K562 (cell line): ENCODE measurements at regions not wholly inside any gene's neighbourhood (a gene's known extent, or its start where the extent isn't known, plus 50 kb on each side); places are given as distances from the start of the nearest gene placed in this dataset.

Source experiments
- ATAC-seq: fragments of 200-7000 bp; cut with Tn5 transposase; 3 replicates; pipeline ENCODE4 v1.9.1; 2020; ENCODE audit warnings: moderate library complexity
- BruUV-seq: library from RNA; stranded (reverse); fragments of 400-500 nt; replicated peaks from 2 replicates; lab custom pipeline; 2021; lab: Mats Ljungman, UMichigan
- CTCF ChIA-PET: fragments of 300-600 bp; formaldehyde crosslinking; extraction: SDS; loops from one replicate; lab custom pipeline; 2021; ENCODE audit warnings: low intra/inter-chr PET ratio; lab: Yijun Ruan, JAX
- POLR2A ChIA-PET: fragments of 300-600, 350-650 bp; sonication (Branson Sonifier 250); formaldehyde crosslinking; extraction: SDS; loops from one replicate; lab custom pipeline; 2021; ENCODE audit warnings: antibody characterized with exemption, inconsistent platforms; lab: Yijun Ruan, JAX
- DNase-seq, 4 experiments: peaks; one replicate each; pipeline versions ENCODE4 v3.0.0 to v3.0.0-alpha.2; 2011 to 2018; ENCODE audit warnings: low spot score in 3 of 4, mixed read lengths in 3 of 4; ENCODE audit errors: extremely low read depth in 1 of 4
- FAIRE-seq: peaks from 2 replicates; lab custom pipeline; 2011; peaks lifted over from hg19 to GRCh38; lab: Jason Lieb, UNC
- H2AFZ ChIP-seq: 2 replicates; pipeline ENCODE4 v1.6.0; 2011; ENCODE audit warnings: low read depth, low read length, control low read depth, inconsistent platforms
- H3K27ac ChIP-seq: fragments of 200-600 bp; 3 replicates; pipeline ENCODE4 v1.8.0; 2011; ENCODE audit warnings: low read depth, mild to moderate bottlenecking, control low read depth, inconsistent platforms, low read length, moderate library complexity, mixed read lengths; ENCODE audit errors: extremely low read depth
- H3K27me3 ChIP-seq, 2 experiments: fragments of 300-600 bp in 1 of 2; 2 replicates in 1 of 2; 3 replicates in 1 of 2; pipeline versions ENCODE4 v1.6.0 to v1.8.0; 2011; ENCODE audit warnings: inconsistent platforms in 2 of 2, low read length in 2 of 2, mild to moderate bottlenecking in 1 of 2, mixed read lengths in 1 of 2, moderate library complexity in 1 of 2; ENCODE audit not compliant: control insufficient read depth in 2 of 2, insufficient read depth in 2 of 2
- H3K36me3 ChIP-seq: fragments of 300-600 bp; 3 replicates; pipeline ENCODE4 v1.8.0; 2011; ENCODE audit warnings: mild to moderate bottlenecking, low read length, inconsistent platforms; ENCODE audit not compliant: control insufficient read depth, insufficient read depth
- H3K4me1 ChIP-seq, 2 experiments: fragments of 200-600 bp in 1 of 2; replicated peaks in 1 of 2; 2 replicates in 1 of 2; 3 replicates in 1 of 2; pipeline versions ENCODE4 v1.5.1 to v1.8.0; 2011; ENCODE audit warnings: inconsistent platforms in 2 of 2, low read length in 2 of 2, mild to moderate bottlenecking in 1 of 2, mixed read lengths in 1 of 2, moderate library complexity in 1 of 2; ENCODE audit not compliant: control insufficient read depth in 2 of 2, insufficient read depth in 2 of 2
- H3K4me2 ChIP-seq: 2 replicates; pipeline ENCODE4 v1.6.1; 2011; ENCODE audit warnings: low read length, control low read depth, inconsistent platforms, mixed read lengths; ENCODE audit not compliant: insufficient read depth
- H3K4me3 ChIP-seq: fragments of 200-600 bp; sonication (generic), shearing (Covaris generic); 2 replicates; pipeline ENCODE4 v1.5.1; 2016; ENCODE audit warnings: control low read depth, inconsistent platforms
- H3K79me2 ChIP-seq: fragments of 200-600 bp; 3 replicates; pipeline ENCODE4 v1.8.0; 2011; ENCODE audit warnings: low read length, inconsistent platforms; ENCODE audit not compliant: control insufficient read depth, insufficient read depth
- H3K9ac ChIP-seq, 2 experiments: 2 replicates each; pipeline versions ENCODE4 v1.6.0 to v1.6.1; 2011; ENCODE audit warnings: low read depth in 2 of 2, low read length in 2 of 2, control low read depth in 1 of 2, inconsistent platforms in 1 of 2, mild to moderate bottlenecking in 1 of 2, mixed read lengths in 1 of 2; ENCODE audit not compliant: insufficient read depth in 1 of 2
- H3K9me1 ChIP-seq: one replicate; pipeline ENCODE4 v1.6.0; 2011; ENCODE audit warnings: inconsistent platforms, mild to moderate bottlenecking, low read length, moderate library complexity; ENCODE audit not compliant: control insufficient read depth, insufficient read depth
- H3K9me3 ChIP-seq: replicated peaks from 2 replicates; pipeline ENCODE4 v1.5.1; 2011; ENCODE audit warnings: low read depth, low read length, inconsistent platforms; ENCODE audit not compliant: control insufficient read depth, insufficient read depth
- H4K20me1 ChIP-seq: replicated peaks from 2 replicates; pipeline ENCODE4 v1.6.1; 2011; ENCODE audit warnings: low read length, inconsistent platforms, mixed read lengths; ENCODE audit not compliant: control insufficient read depth, insufficient read depth
- MYBL2 ChIP-seq, 2 experiments: fragments of 450-650 bp in 1 of 2; sonication (generic) in 1 of 2; formaldehyde crosslinking in 1 of 2; IDR thresholded peaks; 2 replicates each; pipeline versions ENCODE4 v1.6.1 to v1.8.1; 2017 to 2022; ENCODE audit warnings: borderline replicate concordance in 1 of 2, inconsistent platforms in 1 of 2, low read depth in 1 of 2, mild to moderate bottlenecking in 1 of 2, missing genetic modification reagents in 1 of 2, moderate library complexity in 1 of 2
- NRF1 ChIP-seq, 2 experiments: fragments of 450-650 bp; IDR thresholded peaks in 1 of 2; conservative IDR thresholded peaks in 1 of 2; 2 replicates each; pipeline ENCODE4 v1.6.1; 2014; ENCODE audit warnings: mild to moderate bottlenecking in 2 of 2
- POLR3A ChIP-seq: IDR thresholded peaks from 2 replicates; pipeline ENCODE4 v1.6.1; 2011; ENCODE audit warnings: borderline replicate concordance, mild to moderate bottlenecking, moderate library complexity; ENCODE audit not compliant: insufficient read length, insufficient read depth; ENCODE audit errors: extremely low read depth
- WGBS: fragments of 100-300 bp; shearing (Covaris generic); methylation state at CpG from one replicate; pipeline ENCODE4 v1.1.6; 2016; ENCODE audit warnings: low coverage, mixed read lengths; ENCODE audit not compliant: insufficient coverage; ENCODE audit errors: missing lambda C conversion rate; 5-methylcytosine and 5-hydroxymethylcytosine counted together
- in situ Hi-C: fragments of 300-500 bp; cut with MboI; formaldehyde crosslinking; loops from 4 replicates; pipeline ENCODE4 v1.15.0; 2018; ENCODE audit warnings: inconsistent platforms, mixed read lengths
- intact Hi-C: fragments of 100-400 bp; cut with micrococcal nuclease; formaldehyde crosslinking; loops from 2 replicates; pipeline ENCODE4 v1.14.2; 2022

DNA sequence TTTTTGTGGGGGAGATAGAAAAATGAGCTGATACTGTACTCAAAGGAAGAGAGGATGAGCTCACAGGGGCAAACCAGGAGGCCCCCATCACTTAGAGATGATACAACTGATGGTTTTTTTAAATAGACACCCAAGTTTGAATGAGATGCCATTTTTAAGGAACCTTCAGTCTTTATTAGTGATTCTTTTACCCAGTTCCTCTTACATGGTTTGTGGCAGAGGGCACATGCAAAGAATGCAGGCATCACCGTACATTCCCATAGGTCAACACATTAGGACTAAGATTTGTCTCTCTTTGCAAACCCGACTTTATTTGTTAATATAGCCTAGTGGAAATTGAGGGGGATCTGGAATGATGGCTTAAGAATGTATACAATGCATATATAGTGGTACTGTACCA is 250.9 kb downstream of the ASXL3 start:
- H3K27ac ChIP-seq, result no peak overlapping the region
- no peak for TF ChIP-seq NRF1 (conservative IDR thresholded peaks at IDR 0.05 in 1 of 2, IDR thresholded peaks at IDR 0.05 in 1 of 2)
- no peak overlapping the region for H2AFZ ChIP-seq
- H3K36me3 ChIP-seq, result no peaks in the 10 kb centered on the region
- no peaks in the 10 kb centered on the region for H3K4me1 ChIP-seq
- no peaks in the 10 kb centered on the region for H3K9me1 ChIP-seq
- DNase-seq (no peak), FAIRE-seq (no peak), ATAC-seq (no peak)
- ChIA-PET CTCF (no interaction called here), POLR2A (no interaction called here)
- no peaks in the 10 kb centered on the region for H3K27me3 ChIP-seq
- H3K9ac ChIP-seq, result no peak overlapping the region
- no peaks in the 10 kb centered on the region for H4K20me1 ChIP-seq
- no peaks in the 10 kb centered on the region for H3K79me2 ChIP-seq
- H3K4me3 ChIP-seq, result no peak overlapping the region
- BruUV-seq, result no TSS peak
- intact Hi-C loops, result no loop called here
- 0% methylated on average over 2 of the region's 2 CpGs for WGBS
- H3K4me2 ChIP-seq, result no peak overlapping the region
- in situ Hi-C loops, result no loop called here
- no peaks in the 10 kb centered on the region for H3K9me3 ChIP-seq

GRCh38 chr18:33826151-33826550 is 248.1 kb downstream of the ASXL3 start:
- H4K20me1 ChIP-seq, result no peaks in the 10 kb centered on the region
- TF ChIP-seq MYBL2 (IDR thresholded peaks at IDR 0.05; ENCODE audit: low read depth) (no peak), MYBL2 (CRISPR knock-in tag; IDR thresholded peaks at IDR 0.05; ENCODE audit: borderline replicate concordance) (no peak), POLR3A (no peak)
- in situ Hi-C loops (no loop called here), intact Hi-C loops (no loop called here)
- no peaks in the 10 kb centered on the region for H3K27me3 ChIP-seq
- 1% methylated on average over 4 of the region's 4 CpGs for WGBS
- no peak overlapping the region for H3K4me2 ChIP-seq
- H3K9me3 ChIP-seq, result no peaks in the 10 kb centered on the region
- no peaks in the 10 kb centered on the region for H3K9me1 ChIP-seq
- H3K4me3 ChIP-seq, result no peak overlapping the region
- H3K27ac ChIP-seq, result no peak overlapping the region
- H3K79me2 ChIP-seq, result no peaks in the 10 kb centered on the region
- no peaks in the 10 kb centered on the region for H3K4me1 ChIP-seq
- FAIRE-seq (no peak), DNase-seq (no peak), ATAC-seq (no peak)
- POLR2A ChIA-PET, result no interaction called here
- CTCF ChIA-PET, result no interaction called here
- H3K9ac ChIP-seq, result no peak overlapping the region
- BruUV-seq, result no TSS peak
- no peaks in the 10 kb centered on the region for H3K36me3 ChIP-seq
- no peak overlapping the region for H2AFZ ChIP-seq
